T-cell (primary cell): ENCODE measurements at regions not wholly inside any gene's neighbourhood (a gene's known extent, or its start where the extent isn't known, plus 50 kb on each side); places are given as distances from the start of the nearest gene placed in this dataset.

Source experiments
- ATAC-seq, 4 experiments: fragments of 200-7000 bp in 3 of 4; fragments of 150-1000 bp in 1 of 4; cut with Tn5 transposase; replicated peaks in 1 of 4; 1 replicate in 3 of 4; 2 replicates in 1 of 4; pipeline ENCODE4 v1.10.0; 2021; ENCODE audit warnings: moderate library complexity in 3 of 4, mild to moderate bottlenecking in 2 of 4, moderate number of reproducible peaks in 1 of 4
- CTCF ChIA-PET, 2 donors: fragments of 300-600 bp; sonication (Branson Sonifier 250); formaldehyde crosslinking; loops; one replicate each; lab custom pipeline; 2022; ENCODE audit warnings: antibody characterized with exemption in 2 of 2; lab: Charles Lee
- POLR2A ChIA-PET, 2 donors: fragments of 300-600 bp; sonication (Branson Sonifier 250); formaldehyde crosslinking; loops; one replicate each; lab custom pipeline; 2022; ENCODE audit warnings: antibody characterized with exemption in 2 of 2; lab: Charles Lee
- DNase-seq, 35 experiments: peaks; one replicate each; pipeline versions ENCODE4 v3.0.0 to v3.0.0-alpha.2; 2013 to 2023
- H3K27ac ChIP-seq: one replicate; pipeline ENCODE4 v1.5.1; 2013; ENCODE audit warnings: low read length
- H3K27me3 ChIP-seq, 2 experiments: replicated peaks in 1 of 2; 1 replicate in 1 of 2; 2 replicates in 1 of 2; pipeline versions ENCODE4 v1.6.1 to v1.7.0; 2013; ENCODE audit warnings: low read length in 1 of 2, mixed read lengths in 1 of 2; ENCODE audit not compliant: control insufficient read depth in 2 of 2, insufficient read depth in 2 of 2; ENCODE audit errors: extremely low read depth in 1 of 2
- H3K36me3 ChIP-seq, 2 donors: 1 replicate in 1 of 2; 2 replicates in 1 of 2; pipeline versions ENCODE4 v1.6.1 to v1.7.0; 2013; ENCODE audit warnings: low read length in 1 of 2; ENCODE audit not compliant: control insufficient read depth in 2 of 2, insufficient read depth in 1 of 2; ENCODE audit errors: extremely low read depth in 1 of 2
- H3K4me1 ChIP-seq, 2 experiments: 1 replicate in 1 of 2; 2 replicates in 1 of 2; pipeline versions ENCODE4 v1.6.1 to v1.7.0; 2013; ENCODE audit warnings: low read length in 2 of 2, mixed read lengths in 1 of 2; ENCODE audit not compliant: insufficient read depth in 2 of 2, control insufficient read depth in 1 of 2; ENCODE audit errors: extremely low read depth in 1 of 2
- H3K4me3 ChIP-seq, 2 donors: 1 replicate in 1 of 2; 2 replicates in 1 of 2; pipeline versions ENCODE4 v1.5.1 to v1.7.0; 2013; ENCODE audit warnings: mild to moderate bottlenecking in 2 of 2, low read length in 1 of 2, moderate library complexity in 1 of 2; ENCODE audit not compliant: control insufficient read depth in 1 of 2; ENCODE audit errors: extremely low read depth in 1 of 2
- H3K9me3 ChIP-seq: 2 replicates; pipeline ENCODE4 v1.7.0; 2013
- H3K27ac Mint-ChIP-seq, 2 donors: one replicate each; pipeline ENCODE4 v1.8.0; 2020 to 2021; ENCODE audit warnings: mild to moderate bottlenecking in 2 of 2, mixed read lengths in 2 of 2
- H3K27me3 Mint-ChIP-seq, 2 donors: one replicate each; pipeline ENCODE4 v1.8.0; 2021 to 2022; ENCODE audit warnings: mixed read lengths in 2 of 2
- H3K36me3 Mint-ChIP-seq: one replicate; pipeline ENCODE4 v1.8.0; 2021; ENCODE audit warnings: mixed read lengths
- H3K4me1 Mint-ChIP-seq, 3 donors: one replicate each; pipeline ENCODE4 v1.8.0; 2020 to 2022; ENCODE audit warnings: mixed read lengths in 3 of 3, mild to moderate bottlenecking in 1 of 3
- H3K4me3 Mint-ChIP-seq, 3 donors: one replicate each; pipeline ENCODE4 v1.8.0; 2020 to 2022; ENCODE audit warnings: mild to moderate bottlenecking in 3 of 3, mixed read lengths in 3 of 3, moderate library complexity in 3 of 3
- H3K9me3 Mint-ChIP-seq, 3 donors: one replicate each; pipeline ENCODE4 v1.8.0; 2020 to 2022; ENCODE audit warnings: mixed read lengths in 3 of 3
- WGBS: methylation state at CpG from one replicate; pipeline ENCODE4 v1.1.5; 2013; ENCODE audit warnings: missing lambda C conversion rate; ENCODE audit not compliant: insufficient coverage; 5-methylcytosine and 5-hydroxymethylcytosine counted together

DNA sequence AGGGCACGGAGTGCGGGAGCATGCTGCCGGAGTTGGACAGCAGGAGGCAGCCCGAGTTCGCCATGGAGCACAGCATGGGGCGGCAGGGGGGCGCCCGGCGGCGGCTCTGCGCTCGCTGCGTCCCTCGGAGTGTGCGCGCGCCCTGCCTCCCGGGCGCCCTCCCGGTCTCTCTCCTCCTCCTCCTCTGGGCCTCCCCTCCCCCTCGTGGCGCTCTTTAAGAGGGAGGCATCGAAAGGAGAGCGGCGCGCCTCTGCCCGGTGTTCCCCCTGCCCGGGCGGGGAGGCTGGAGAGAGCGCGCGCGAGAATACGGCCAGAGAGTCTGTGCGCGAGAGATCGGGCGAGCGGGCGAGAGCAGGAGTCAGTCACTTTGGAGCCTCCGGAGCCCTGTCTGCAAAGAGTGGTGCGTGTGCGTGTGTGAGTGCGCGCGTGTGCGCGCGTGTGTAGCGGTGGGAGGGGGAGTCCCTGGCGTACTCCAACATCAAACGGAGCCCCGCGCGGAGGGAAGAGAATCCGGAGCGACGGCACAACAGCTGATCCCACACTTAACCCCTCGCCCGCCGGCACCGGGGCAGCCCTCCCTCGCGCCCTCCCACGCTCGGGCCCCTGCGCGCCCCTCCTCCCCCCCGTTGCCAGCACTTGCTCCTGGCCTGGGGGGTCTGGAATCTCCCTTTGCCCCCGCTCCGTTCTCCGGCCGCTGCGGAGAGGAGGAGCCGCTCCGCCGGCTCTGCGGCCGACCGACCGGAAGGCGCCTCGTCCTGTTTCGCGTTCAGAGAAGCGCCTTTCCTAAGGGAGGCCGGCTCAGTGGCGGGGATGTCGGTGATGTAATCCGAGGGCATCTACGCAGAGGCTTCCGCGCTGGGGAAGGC lies 108.9 kb downstream of the ENGASE start:
- H3K9me3 Mint-ChIP-seq = no peaks in the 10 kb centered on the region
- Histone ChIP-seq H3K9me3 (no peaks in the 10 kb centered on the region), H3K36me3 (no peaks in the 10 kb centered on the region), H3K27ac (no peak overlapping the region), H3K27me3 (peaks cover 2 to 78% of the 10 kb centered on the region in 2 experiments), H3K4me3 (no peak overlapping the region), H3K4me1 (peaks cover 0 to 2% of the 10 kb centered on the region in 2 experiments)
- POLR2A ChIA-PET = no interaction called here
- DNase-seq (no peak), ATAC-seq (no peak)
- 2% methylated on average over 70 of the region's 93 CpGs for WGBS
- no peak overlapping the region for H3K27ac Mint-ChIP-seq
- H3K4me3 Mint-ChIP-seq = peak overlapping the region in 1 of 3 donors; percentile 8
- no peaks in the 10 kb centered on the region for H3K36me3 Mint-ChIP-seq
- CTCF ChIA-PET = no interaction called here
- peaks cover 0 to 6% (median 5%) of the 10 kb centered on the region in 3 donors for H3K4me1 Mint-ChIP-seq
- peaks cover 22 to 66% of the 10 kb centered on the region in 2 donors for H3K27me3 Mint-ChIP-seq

DNA sequence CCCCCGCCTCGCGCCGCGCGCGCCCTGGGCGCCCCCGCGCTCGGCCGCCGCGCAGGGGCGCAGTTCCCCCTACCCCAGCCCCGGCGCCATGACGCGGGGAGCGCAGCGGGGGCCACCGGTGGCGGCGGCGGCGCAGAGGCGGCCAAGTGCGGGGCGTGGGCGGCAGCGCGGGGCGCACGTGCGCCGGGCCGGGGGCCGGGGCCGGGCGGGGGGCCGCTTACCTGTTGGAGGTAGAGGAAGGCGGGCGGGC lies 108.3 kb downstream of the ENGASE start:
- POLR2A ChIA-PET = no interaction called here
- peaks cover 0 to 2% of the 10 kb centered on the region in 2 experiments for H3K4me1 ChIP-seq
- Mint-ChIP-seq H3K9me3 (no peaks in the 10 kb centered on the region), H3K4me3 (no peak overlapping the region), H3K36me3 (no peaks in the 10 kb centered on the region), H3K4me1 (peaks cover 0 to 6% (median 5%) of the 10 kb centered on the region in 3 donors), H3K27me3 (peaks cover 22 to 65% of the 10 kb centered on the region in 2 donors), H3K27ac (no peak overlapping the region)
- no peaks in the 10 kb centered on the region for H3K9me3 ChIP-seq
- CTCF ChIA-PET = no interaction called here
- no peaks in the 10 kb centered on the region for H3K36me3 ChIP-seq
- H3K4me3 ChIP-seq = no peak overlapping the region
- H3K27me3 ChIP-seq = peaks cover 2 to 73% of the 10 kb centered on the region in 2 experiments
- DNase-seq (no peak), ATAC-seq (no peak)
- no peak overlapping the region for H3K27ac ChIP-seq
- 2% methylated on average over 25 of the region's 43 CpGs for WGBS

DNA sequence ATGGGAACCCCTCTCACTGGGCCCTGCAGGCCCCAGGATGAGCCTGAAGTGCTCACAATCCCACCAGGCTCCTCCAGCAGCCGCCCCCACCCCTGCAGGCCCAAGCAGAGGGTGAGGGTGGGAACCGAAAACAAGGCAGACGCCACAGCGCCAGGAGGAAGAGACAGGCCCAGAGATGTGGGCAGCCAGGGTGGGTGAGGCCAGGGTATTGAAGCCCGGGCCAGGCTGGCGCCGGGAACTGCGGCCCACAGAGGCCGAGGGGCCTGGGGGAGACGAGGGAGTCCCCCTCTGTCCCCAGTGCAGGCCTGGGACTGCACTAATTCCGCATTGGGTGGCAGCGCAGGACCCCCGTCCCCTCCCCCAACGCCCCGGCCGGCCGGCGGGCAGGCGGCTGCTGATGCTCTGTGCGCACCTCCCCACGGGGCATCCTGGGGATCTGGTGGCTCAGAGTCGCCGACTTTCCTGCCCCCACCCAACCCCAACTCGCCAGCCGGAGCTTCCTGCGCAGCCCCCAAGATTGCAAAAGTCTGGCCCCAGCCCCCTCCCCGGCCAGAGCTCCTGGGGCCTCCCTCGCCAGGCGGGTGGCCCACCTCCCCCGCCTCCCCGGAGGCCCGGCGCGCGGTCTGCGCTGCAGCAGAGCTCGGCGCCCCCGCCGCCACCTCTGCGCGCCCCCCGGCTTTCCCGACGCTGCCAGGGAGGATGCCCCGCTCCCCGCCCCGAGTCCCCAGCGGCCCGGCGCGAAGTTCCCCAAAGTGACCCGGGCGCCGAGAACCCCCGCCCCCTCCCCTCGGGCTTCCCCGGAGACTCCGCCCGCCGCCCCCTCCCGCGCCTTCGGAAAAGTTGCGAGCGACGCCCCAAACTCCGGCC lies 107.8 kb downstream of the ENGASE start:
- Histone ChIP-seq H3K27me3 (peaks cover 2 to 71% of the 10 kb centered on the region in 2 experiments), H3K4me3 (no peak overlapping the region), H3K36me3 (no peaks in the 10 kb centered on the region), H3K9me3 (no peaks in the 10 kb centered on the region), H3K27ac (no peak overlapping the region), H3K4me1 (peaks cover 0 to 2% of the 10 kb centered on the region in 2 experiments)
- no peaks in the 10 kb centered on the region for H3K36me3 Mint-ChIP-seq
- H3K27ac Mint-ChIP-seq = no peak overlapping the region
- no peaks in the 10 kb centered on the region for H3K9me3 Mint-ChIP-seq
- peaks cover 22 to 62% of the 10 kb centered on the region in 2 donors for H3K27me3 Mint-ChIP-seq
- no peak for DNase-seq
- peak overlapping the region in 1 of 3 donors; percentile 43 for H3K4me3 Mint-ChIP-seq
- ATAC-seq = no peak
- ChIA-PET POLR2A (no interaction called here), CTCF (no interaction called here)
- H3K4me1 Mint-ChIP-seq = peaks cover 0 to 6% (median 5%) of the 10 kb centered on the region in 3 donors
- WGBS = 6% methylated on average over 38 of the region's 68 CpGs

DNA sequence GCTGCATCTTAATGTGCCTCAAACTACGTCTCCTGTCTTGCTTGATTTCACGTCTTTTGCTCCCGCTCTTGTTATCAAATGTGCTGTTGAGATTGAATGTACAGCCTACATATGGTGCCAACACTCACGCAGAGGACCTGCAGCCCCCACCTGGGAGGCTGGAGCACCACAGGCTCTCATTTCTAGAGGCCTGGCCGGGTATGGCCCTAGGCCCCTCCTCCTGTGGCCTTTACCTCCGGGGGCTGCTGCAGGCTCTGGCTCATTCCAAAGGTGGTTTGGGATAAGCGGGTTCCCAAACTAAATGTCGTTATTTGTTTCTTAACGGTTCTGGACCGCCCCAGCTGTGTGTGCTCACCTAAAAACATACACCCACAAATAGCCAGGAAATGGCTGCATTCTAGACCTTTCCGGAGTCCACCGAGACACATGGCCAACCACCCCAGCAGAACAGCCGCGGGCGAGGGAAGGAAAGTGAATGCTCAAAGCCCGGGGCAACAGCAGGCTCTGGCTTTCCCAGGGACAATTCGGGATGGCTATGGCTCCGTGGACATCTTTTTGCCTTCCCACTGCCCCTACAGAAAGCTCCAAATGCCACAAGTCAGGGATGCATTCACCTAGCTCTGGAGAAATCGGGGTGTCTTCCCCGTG lies 105.9 kb downstream of the ENGASE start:
- Histone ChIP-seq H3K27ac (no peak overlapping the region), H3K4me1 (peaks cover 0 to 2% of the 10 kb centered on the region in 2 experiments), H3K27me3 (peaks cover 2 to 64% of the 10 kb centered on the region in 2 experiments), H3K4me3 (no peak overlapping the region), H3K36me3 (no peaks in the 10 kb centered on the region), H3K9me3 (no peaks in the 10 kb centered on the region)
- no peak for DNase-seq
- 82% methylated on average over 12 of the region's 20 CpGs for WGBS
- H3K36me3 Mint-ChIP-seq = no peaks in the 10 kb centered on the region
- CTCF ChIA-PET = no interaction called here
- no peak for ATAC-seq
- peaks cover 0 to 6% (median 5%) of the 10 kb centered on the region in 3 donors for H3K4me1 Mint-ChIP-seq
- H3K27me3 Mint-ChIP-seq = peaks cover 18 to 46% of the 10 kb centered on the region in 2 donors
- no peak overlapping the region for H3K27ac Mint-ChIP-seq
- no peak overlapping the region for H3K4me3 Mint-ChIP-seq
- POLR2A ChIA-PET = no interaction called here
- H3K9me3 Mint-ChIP-seq = no peaks in the 10 kb centered on the region

DNA sequence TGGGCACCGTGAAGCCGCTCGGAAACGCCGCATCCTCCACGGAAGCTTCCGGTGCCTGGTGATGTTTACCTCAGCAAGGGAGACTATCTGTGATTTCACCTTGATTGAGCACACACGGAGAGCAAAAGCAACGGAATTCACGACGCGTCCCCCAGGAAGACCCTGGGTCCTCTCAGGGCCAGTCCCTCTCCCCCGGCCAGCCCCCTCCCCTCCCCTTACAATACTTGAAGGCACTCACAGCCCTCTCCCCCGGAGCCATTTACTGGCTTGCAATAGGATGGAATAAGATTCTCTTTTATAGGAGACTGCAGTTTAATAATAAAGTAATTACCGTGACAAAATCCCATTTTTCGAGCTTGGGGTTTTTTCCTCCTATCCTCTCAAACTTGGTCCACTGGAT lies 104.7 kb downstream of the ENGASE start:
- Mint-ChIP-seq H3K27me3 (peaks cover 11 to 34% of the 10 kb centered on the region in 2 donors), H3K27ac (no peak overlapping the region), H3K4me3 (no peak overlapping the region), H3K9me3 (no peaks in the 10 kb centered on the region), H3K4me1 (peaks cover 0 to 6% (median 5%) of the 10 kb centered on the region in 3 donors), H3K36me3 (no peaks in the 10 kb centered on the region)
- ChIA-PET CTCF (no interaction called here), POLR2A (no interaction called here)
- H3K4me3 ChIP-seq = no peak overlapping the region
- peaks cover 0 to 2% of the 10 kb centered on the region in 2 experiments for H3K4me1 ChIP-seq
- H3K27ac ChIP-seq = no peak overlapping the region
- no peaks in the 10 kb centered on the region for H3K9me3 ChIP-seq
- H3K27me3 ChIP-seq = peaks cover 2 to 58% of the 10 kb centered on the region in 2 experiments
- ATAC-seq (no peak), DNase-seq (no peak)
- 93% methylated on average over 9 of the region's 16 CpGs for WGBS
- H3K36me3 ChIP-seq = no peaks in the 10 kb centered on the region

DNA sequence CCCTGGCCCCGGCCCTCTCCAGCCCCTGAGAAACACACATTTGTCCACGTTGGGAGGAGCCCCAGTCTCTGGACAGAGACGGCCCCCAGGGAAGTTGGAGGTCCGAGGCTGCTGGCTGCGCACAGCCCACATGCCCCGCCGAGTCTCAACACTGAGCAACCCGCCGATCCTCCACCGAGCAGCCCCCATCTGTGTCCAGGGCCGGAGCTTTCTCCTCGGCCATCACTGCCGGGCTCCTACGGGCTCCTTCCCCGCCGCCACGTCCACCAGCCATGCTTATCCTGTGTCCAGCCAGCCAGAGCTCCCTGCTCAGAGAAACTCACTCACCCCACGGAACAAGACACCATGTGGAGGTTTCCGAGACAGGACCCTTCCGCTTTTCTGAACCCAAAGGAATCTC lies 103.3 kb downstream of the ENGASE start:
- H3K36me3 Mint-ChIP-seq = no peaks in the 10 kb centered on the region
- POLR2A ChIA-PET = no interaction called here
- H3K4me3 Mint-ChIP-seq = no peak overlapping the region
- H3K4me1 Mint-ChIP-seq = peaks cover 0 to 2% (median 1%) of the 10 kb centered on the region in 3 donors
- Histone ChIP-seq H3K4me1 (no peaks in the 10 kb centered on the region), H3K27me3 (peaks cover 0 to 47% of the 10 kb centered on the region in 2 experiments), H3K9me3 (no peaks in the 10 kb centered on the region), H3K27ac (no peak overlapping the region), H3K4me3 (no peak overlapping the region), H3K36me3 (no peaks in the 10 kb centered on the region)
- DNase-seq = no peak
- no peak for ATAC-seq
- no peak overlapping the region for H3K27ac Mint-ChIP-seq
- H3K9me3 Mint-ChIP-seq = no peaks in the 10 kb centered on the region
- WGBS = 78% methylated on average over 19 of the region's 20 CpGs
- H3K27me3 Mint-ChIP-seq = peaks cover 11 to 26% of the 10 kb centered on the region in 2 donors
- CTCF ChIA-PET = no interaction called here
